Erythroblast (primary cell): ENCODE measurements at regions not wholly inside any gene's neighbourhood (a gene's known extent, or its start where the extent isn't known, plus 50 kb on each side); places are given as distances from the start of the nearest gene placed in this dataset.

ENCODE experiments used
- DNase-seq, 2 experiments: peaks; one replicate each; lab custom pipeline; 2025; lab: John Stamatoyannopoulos, UW
- GATA1 ChIP-seq: IDR thresholded peaks from 2 replicates; pipeline ENCODE4 v1.6.1; 2011; ENCODE audit warnings: low read depth, mild to moderate bottlenecking, control low read depth, low read length, moderate library complexity
- POLR2A ChIP-seq: IDR thresholded peaks from 2 replicates; pipeline ENCODE4 v1.6.1; 2011; ENCODE audit warnings: mild to moderate bottlenecking, low read length

DNA sequence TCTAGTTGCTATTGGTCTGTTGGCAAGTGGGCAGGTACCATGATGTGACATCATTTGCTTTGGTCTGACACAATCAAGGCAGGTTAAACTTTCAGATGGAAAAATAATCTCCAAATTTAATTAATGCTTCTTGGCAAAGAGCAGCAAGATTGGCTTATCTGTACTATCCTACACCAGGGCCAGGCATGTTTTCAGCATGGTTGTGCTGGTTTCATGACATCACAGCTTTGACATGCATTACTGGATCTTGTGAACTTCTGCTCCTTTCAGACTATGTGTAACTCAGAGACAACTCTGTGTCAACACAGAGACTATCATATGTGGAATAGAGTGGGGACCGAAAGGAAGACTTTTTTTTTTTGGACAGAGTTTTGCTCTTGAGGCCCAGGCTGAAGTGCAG is 520.5 kb downstream of the TDRD15 start:
- TF ChIP-seq POLR2A: no peak
- no peak for TF ChIP-seq GATA1
- DNase-seq: no peak

DNA sequence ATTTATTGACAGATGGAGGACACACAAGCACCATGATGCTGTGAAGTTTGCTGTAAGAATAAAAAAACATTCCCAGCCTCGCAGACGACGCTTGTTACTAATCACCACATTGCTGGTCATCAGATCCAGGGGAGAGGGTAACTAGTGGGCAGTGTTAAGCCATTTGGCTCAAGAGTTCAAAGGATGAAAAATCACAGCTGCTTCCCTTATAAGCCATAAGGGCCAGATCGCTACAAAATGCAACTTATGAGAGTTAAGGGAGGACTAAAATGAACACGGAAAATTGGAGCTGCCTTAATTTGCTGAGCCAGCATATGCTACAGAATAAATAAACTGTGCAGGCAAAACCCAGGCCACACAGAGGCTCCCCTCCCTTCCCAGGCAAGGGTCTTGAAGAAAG is 522.6 kb downstream of the TDRD15 start:
- no peak for DNase-seq
- TF ChIP-seq GATA1 (no peak), POLR2A (no peak)

DNA sequence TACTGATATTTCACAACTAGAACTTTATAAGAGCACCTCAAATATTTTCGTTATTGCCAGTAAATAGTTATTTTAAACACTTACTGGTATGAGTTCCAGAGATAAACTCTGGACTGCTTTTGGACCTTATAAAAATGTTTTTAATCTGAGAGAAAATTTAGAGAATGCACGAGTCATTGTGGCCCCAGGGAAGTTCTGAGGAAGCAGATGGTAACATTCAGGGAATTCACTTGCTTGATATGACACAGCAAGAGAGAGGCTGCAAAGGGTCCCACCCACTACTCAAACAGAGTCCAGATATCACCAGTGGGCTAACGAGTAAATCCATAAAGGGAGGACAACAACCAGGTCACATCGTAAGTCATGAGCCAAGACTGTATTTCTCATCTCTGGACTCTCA is 526.8 kb downstream of the TDRD15 start:
- TF ChIP-seq POLR2A (no peak), GATA1 (no peak)
- DNase-seq: no peak

DNA sequence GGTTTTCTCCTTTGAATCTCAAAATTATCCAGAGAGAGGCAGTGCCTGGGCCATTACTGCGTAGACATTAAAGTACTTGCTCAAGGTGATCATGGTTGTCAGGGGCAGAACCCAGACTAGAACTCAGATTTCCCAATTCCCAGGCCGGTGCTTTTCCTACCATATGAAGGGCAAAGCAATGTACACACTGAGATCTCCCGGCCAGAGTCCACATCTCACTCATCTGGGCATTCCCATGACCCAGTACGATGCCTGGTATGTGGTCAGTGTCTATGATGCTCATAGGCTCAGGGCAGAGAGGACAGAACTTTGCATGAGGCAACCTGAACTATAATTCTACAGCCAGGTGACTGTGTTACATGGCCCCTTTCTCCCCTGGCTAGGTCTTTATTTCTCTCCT is 531.4 kb downstream of the TDRD15 start:
- DNase-seq: no peak
- TF ChIP-seq GATA1: no peak

DNA sequence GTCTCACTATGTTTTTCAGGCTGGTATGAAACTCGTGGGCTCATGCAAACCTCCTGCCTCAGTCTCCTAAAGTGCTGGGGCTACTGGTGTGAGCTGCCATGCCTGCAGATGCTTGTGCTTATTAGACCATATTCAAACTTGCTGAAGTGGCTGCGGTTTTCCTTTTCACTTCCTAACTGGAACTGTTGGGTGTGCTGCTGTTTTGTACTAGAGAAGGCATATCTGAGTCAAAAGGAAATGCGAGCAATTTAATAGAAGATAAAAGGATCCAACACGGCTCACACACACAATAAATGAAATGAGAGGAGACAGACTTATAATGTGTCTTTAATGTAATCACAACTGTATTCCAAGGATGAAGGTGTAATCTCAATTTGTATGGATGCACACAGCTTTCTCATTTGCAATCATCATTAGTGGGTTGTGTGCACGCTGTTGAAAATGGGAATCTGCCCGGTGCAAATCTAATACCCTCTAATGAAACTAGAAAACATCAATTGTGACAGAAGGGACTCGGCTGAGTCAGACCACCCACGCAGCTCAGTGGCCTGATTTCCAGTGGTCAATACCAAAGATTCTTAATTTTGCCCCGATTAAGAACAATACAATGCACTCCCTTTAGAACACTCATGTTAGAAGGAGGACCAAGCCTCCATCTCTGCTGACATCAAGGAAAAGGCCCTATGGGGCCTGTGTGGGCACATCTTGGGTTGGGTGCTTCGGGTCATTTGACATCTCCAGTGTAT is 532.7 kb downstream of the TDRD15 start:
- TF ChIP-seq GATA1 (no peak), POLR2A (no peak)
- no peak for DNase-seq

DNA sequence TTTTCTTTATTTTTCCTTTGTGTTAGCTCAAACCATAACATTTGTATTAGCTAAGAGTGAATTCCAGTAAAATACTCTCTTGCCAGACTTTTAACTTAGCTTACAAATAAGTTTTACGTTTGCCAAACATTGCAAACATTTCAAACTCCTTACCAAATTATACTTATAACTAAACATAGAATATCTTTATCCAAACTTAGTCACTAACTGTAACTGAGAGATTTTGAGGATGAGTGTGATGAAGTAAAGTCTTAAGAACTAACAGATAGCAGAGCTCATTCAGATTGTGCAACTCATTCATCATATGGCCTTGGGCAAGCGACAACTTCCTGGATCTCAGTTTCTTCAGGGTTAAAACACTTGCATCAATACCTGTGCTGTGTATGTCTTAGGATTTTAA is 533.7 kb downstream of the TDRD15 start:
- no peak for TF ChIP-seq GATA1
- DNase-seq: no peak

DNA sequence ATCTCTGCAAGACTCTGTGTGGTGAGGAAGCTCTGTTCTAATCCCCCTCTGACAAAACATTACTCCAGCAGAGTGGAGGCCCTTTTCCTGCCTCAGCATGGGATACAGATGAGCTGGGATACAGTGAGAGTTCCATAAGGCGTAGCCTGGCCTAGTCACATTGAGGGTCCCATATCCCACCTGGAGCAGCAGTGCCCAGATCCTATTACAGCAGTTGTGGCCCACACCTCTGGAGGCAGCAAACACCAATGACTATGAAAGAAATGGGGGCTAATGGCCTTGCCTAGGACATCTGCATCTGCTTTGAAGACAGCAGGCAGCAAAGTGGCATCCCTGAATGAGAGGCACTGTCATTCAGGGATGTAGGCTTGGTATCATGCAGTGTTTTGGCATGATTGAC is 534.5 kb downstream of the TDRD15 start:
- TF ChIP-seq POLR2A (no peak), GATA1 (no peak)
- DNase-seq: no peak

DNA sequence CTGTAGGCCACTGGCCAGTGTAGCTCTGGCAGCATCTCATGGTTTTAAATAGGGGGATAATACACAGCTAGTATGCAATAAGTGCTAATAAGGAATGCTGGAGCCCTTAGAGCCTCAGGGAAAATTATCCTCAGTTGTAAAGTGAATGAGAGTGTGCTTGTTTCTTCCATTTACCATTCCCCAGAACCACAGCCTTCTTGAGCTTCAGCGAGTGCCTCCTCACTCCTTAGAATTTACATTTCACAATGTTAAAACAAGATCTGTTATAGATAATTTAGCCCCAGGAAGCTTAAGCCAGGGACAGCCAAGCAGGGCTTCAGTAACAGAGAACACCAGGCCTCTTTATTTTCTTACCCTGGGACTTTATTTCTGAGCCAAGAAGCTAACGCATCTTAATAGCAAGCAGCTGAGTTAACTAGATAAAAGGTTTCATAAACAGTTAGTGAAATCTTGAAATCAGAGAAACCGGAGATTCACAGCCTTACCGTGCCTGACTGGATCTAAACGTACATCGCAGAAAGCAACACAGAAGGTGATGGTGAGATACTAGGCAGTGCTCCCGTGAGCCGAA is 535.2 kb downstream of the TDRD15 start:
- TF ChIP-seq POLR2A (no peak), GATA1 (no peak)
- no peak for DNase-seq

DNA sequence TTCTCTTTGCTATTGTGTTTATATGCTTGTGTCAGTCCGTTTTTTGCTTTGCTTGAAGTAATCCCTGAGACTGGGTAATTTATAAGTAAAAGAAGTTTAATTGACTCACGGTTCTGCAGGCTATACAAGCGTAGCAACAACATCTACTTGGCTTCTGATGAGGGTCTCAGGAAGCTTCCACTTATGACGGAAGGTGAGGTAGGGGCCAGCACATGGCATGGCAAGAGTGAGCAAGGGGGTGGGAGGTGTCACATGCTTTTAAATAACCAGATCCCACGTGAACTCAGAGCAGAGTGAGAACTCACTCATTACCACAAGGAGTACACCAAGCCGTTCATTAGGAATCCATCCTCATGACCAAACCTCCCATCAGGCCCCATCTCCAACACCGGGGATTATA is 540.3 kb downstream of the TDRD15 start:
- no peak for TF ChIP-seq POLR2A
- no peak for DNase-seq

DNA sequence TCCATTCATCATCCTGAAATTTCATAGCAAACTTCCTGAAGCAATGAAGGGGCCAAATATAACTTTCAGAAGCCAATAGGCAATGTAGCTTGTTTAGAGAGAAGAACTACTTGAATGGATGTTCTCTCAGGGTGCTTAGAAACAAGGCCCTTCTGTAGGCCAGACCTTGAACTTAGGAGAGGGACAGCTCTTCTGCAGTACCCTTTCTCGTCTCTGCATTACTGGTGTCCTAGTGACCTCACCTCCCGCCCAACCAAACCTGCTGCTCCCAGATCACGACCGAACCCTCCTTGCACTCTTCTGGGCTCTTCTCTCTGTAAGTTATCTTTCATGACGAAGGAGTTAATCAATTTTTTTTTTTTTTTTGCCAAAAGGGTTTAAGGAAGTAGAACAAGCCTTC is 543.9 kb downstream of the TDRD15 start:
- DNase-seq: no peak
- no peak for TF ChIP-seq GATA1

DNA sequence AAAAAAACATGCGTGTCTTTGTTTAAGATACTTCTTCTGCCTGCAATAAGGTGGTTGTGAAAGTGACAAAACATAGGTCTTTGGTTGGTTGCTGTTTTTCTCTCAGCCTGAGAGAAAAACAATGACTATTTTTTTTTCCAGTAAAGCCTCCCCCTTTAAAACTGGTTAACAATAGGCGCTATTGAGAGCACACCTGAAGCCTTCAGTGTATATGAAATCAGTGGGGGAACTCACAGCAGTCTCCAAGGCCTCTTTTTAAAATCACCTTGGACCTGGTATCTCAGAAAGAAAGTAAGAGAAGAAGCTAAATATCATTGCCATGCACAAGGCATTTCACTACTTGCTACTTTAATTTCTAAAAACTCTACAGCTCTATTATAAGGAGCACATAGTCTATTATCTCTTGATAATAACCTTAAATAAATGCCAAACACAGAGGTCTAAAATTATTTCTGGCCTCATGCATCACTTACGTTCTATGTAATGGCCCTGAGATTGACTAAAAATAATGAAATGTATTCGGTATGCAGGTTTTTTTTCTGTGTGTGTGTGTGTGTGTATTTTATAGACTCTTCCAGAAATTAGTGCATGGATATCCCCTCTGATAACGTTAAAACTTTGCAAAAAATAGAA is 544.4 kb downstream of the TDRD15 start:
- TF ChIP-seq GATA1 (no peak), POLR2A (no peak)

DNA sequence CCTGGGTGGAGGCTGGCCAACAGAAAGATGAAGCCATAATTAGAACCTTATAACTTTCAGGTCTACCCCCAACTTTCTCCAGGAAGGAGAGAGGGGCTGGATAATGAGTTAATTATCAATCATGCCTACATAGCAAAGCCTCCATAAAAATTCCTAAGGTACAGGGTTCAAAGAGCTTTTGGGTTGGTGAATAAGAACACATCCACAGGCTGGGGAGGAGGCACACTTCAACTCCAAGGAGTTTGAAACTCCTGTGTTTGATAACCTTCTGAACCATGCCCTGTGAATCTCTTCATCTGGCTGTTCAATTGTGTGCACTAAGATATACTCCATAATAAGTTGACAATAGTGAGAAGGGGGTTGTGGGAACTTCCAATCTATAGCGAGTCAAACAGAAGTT is 552.3 kb downstream of the TDRD15 start:
- TF ChIP-seq GATA1 (no peak), POLR2A (no peak)
- DNase-seq: no peak

More for the DNA sequence above, 544.4 kb downstream of the TDRD15 start:
- no peak for DNase-seq

DNA sequence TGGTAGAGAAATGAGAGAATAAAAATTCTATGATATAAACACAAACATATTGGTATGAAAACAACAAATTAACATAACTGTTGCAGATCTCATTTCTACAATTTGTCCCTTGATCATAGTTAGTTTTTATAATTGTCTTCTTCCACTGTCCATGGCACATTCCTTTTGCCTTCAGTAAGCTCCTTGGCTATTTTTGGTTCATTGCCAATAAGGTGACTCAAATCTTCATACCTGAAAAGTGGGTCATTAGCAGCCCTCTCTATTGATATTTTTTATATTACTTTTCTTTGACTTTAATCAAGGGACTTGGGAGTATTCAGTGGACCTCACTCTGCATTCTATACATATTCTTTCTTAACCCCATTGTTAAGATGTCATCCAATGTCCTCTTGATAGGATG is 552.9 kb downstream of the TDRD15 start:
- TF ChIP-seq GATA1: no peak
- TF ChIP-seq POLR2A: no peak
- no peak for DNase-seq

DNA sequence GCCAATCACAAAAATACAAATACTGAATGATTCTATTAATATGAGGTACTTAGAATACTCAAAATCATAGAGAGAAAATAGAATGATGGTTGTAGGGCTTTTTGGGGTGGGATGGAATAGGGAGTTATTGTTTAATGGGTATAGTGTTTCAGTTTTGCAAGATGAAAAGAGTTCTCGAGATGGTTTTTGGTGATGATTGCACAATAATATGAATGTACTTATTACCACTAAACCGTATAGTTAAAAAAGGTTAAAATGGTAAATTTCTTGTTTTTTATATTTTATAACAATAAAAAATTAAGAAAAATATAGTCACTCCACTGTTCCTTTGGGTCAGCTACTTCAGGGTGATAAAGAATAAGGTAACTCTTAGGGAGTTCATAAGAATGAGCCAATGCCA is 560.1 kb downstream of the TDRD15 start:
- no peak for DNase-seq
- TF ChIP-seq GATA1 (no peak), POLR2A (no peak)

DNA sequence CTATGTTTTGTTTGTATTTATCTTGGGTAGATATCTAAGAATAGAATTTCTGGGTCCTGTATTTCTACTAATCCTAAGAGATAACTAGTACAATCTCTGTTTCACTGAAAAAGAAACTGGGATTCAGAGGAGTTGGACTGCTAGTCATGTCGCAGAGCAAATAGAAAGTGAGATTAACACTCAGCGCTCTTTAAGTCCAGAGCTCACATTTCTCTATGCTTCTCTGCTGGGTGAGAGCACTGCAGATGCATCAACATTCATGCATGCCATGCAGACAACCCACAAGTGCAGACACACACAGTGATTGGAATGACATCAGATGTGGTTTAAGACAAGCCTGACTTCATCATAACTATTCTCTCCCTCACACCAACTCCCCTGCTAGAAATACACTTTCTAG is 563.8 kb downstream of the TDRD15 start:
- DNase-seq: no peak
- TF ChIP-seq GATA1 (no peak), POLR2A (no peak)
